ENCODE measurements at regions not wholly inside any gene's neighbourhood (a gene's known extent, or its start where the extent isn't known, plus 50 kb on each side); places are given as distances from the start of the nearest gene placed in this dataset.

GRCh38 chr18:24609254-24609653, 148.8 kb downstream of the HRH4 start:
- TF ChIP-seq REST (IDR thresholded peaks at IDR 0.05; ENCODE audit: insufficient read depth in 1 of 2, low read depth in 2 of 2, low read length in 2 of 2) = no peak
- TF ChIP-seq TAF1 (IDR thresholded peaks at IDR 0.05; ENCODE audit: borderline replicate concordance, insufficient read depth, low read length) = no peak
- no peak for TF ChIP-seq FOXP2 (optimal IDR thresholded peaks at IDR 0.05; ENCODE audit: borderline replicate concordance, extremely low read depth, extremely low read length, insufficient read depth)
- TF ChIP-seq SIN3A (IDR thresholded peaks at IDR 0.05; ENCODE audit: borderline replicate concordance, insufficient read depth, low read length) = no peak
- no peak for TF ChIP-seq POLR2AphosphoS5 (IDR thresholded peaks at IDR 0.05; ENCODE audit: low read depth, low read length)

- no peak for TF ChIP-seq SIN3A (IDR thresholded peaks at IDR 0.05; ENCODE audit: borderline replicate concordance, insufficient read depth, low read length)
- TF ChIP-seq FOXP2 (optimal IDR thresholded peaks at IDR 0.05; ENCODE audit: borderline replicate concordance, extremely low read depth, extremely low read length, insufficient read depth) = no peak
- no peak for TF ChIP-seq POLR2AphosphoS5 (IDR thresholded peaks at IDR 0.05; ENCODE audit: low read depth, low read length)
- TF ChIP-seq TAF1 (IDR thresholded peaks at IDR 0.05; ENCODE audit: borderline replicate concordance, insufficient read depth, low read length) = no peak
- TF ChIP-seq REST (IDR thresholded peaks at IDR 0.05; ENCODE audit: insufficient read depth in 1 of 2, low read depth in 2 of 2, low read length in 2 of 2) = no peak
These were observed 150.6 kb downstream of the HRH4 start for GRCh38 chr18:24611075-24611474.

- no peak for TF ChIP-seq FOXP2 (optimal IDR thresholded peaks at IDR 0.05; ENCODE audit: borderline replicate concordance, extremely low read depth, extremely low read length, insufficient read depth)
- no peak for TF ChIP-seq POLR2AphosphoS5 (IDR thresholded peaks at IDR 0.05; ENCODE audit: low read depth, low read length)
- no peak for TF ChIP-seq SIN3A (IDR thresholded peaks at IDR 0.05; ENCODE audit: borderline replicate concordance, insufficient read depth, low read length)
- TF ChIP-seq REST (IDR thresholded peaks at IDR 0.05; ENCODE audit: insufficient read depth in 1 of 2, low read depth in 2 of 2, low read length in 2 of 2) = no peak
- no peak for TF ChIP-seq TAF1 (IDR thresholded peaks at IDR 0.05; ENCODE audit: borderline replicate concordance, insufficient read depth, low read length)
These were observed 153.6 kb downstream of the HRH4 start for GRCh38 chr18:24613896-24614640.

GRCh38 chr18:24616653-24617052, 156.2 kb downstream of the HRH4 start:
- TF ChIP-seq SIN3A (IDR thresholded peaks at IDR 0.05; ENCODE audit: borderline replicate concordance, insufficient read depth, low read length) (no peak), REST (IDR thresholded peaks at IDR 0.05; ENCODE audit: insufficient read depth in 1 of 2, low read depth in 2 of 2, low read length in 2 of 2) (no peak), POLR2AphosphoS5 (IDR thresholded peaks at IDR 0.05; ENCODE audit: low read depth, low read length) (no peak), FOXP2 (optimal IDR thresholded peaks at IDR 0.05; ENCODE audit: borderline replicate concordance, extremely low read depth, extremely low read length, insufficient read depth) (no peak), TAF1 (IDR thresholded peaks at IDR 0.05; ENCODE audit: borderline replicate concordance, insufficient read depth, low read length) (no peak)
